ENCODE measurements at regions not wholly inside any gene's neighbourhood (a gene's known extent, or its start where the extent isn't known, plus 50 kb on each side); places are given as distances from the start of the nearest gene placed in this dataset.

- TF ChIP-seq, protein P1, sequence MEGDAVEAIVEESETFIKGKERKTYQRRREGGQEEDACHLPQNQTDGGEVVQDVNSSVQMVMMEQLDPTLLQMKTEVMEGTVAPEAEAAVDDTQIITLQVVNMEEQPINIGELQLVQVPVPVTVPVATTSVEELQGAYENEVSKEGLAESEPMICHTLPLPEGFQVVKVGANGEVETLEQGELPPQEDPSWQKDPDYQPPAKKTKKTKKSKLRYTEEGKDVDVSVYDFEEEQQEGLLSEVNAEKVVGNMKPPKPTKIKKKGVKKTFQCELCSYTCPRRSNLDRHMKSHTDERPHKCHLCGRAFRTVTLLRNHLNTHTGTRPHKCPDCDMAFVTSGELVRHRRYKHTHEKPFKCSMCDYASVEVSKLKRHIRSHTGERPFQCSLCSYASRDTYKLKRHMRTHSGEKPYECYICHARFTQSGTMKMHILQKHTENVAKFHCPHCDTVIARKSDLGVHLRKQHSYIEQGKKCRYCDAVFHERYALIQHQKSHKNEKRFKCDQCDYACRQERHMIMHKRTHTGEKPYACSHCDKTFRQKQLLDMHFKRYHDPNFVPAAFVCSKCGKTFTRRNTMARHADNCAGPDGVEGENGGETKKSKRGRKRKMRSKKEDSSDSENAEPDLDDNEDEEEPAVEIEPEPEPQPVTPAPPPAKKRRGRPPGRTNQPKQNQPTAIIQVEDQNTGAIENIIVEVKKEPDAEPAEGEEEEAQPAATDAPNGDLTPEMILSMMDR (conservative IDR thresholded peaks at IDR 0.05 in 1 of 2, IDR thresholded peaks at IDR 0.05 in 1 of 2; ENCODE audit: low read depth in 1 of 2, low read length in 2 of 2), result no peak
- no peak for TF ChIP-seq EZH2 (IDR thresholded peaks at IDR 0.05; ENCODE audit: low read length, missing control alignments)
Observed at GRCh38 chr12:105858981-105859710, 279.6 kb downstream of the NUAK1 start.

Measured in fibroblast of lung (primary cell).